ENCODE measurements at regions not wholly inside any gene's neighbourhood (a gene's known extent, or its start where the extent isn't known, plus 50 kb on each side); places are given as distances from the start of the nearest gene placed in this dataset.

DNA sequence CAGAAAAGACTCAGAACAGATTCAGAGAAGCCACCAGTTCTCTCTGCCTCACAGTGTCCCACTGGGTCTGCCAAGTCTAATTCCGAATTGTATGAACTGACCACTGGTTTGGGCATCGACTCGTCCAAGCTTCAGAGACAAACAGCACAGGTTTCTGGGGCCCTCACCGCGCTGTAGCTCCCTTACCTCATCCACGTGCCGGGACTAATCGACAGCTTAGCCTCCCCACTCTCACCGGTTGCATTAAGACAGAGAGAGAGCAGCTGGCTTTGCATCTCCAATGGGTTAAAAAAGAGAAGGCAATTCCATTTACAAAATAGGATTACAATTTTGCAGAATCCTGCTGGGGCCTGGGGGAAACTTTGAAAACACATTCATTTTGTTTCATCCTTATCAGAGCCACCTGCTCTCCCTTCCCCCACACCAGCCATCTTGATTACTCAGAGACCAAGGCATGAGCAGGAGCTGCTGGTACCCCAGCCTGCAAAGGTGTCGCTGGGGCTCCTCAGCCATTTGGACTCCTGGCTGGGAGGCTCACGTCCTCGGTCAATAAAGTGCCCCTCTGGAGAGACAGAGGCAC is 95.3 kb upstream of the RPL38 start:
- Mint-ChIP-seq H3K4me3 (no peak overlapping the region), H3K27me3 (peaks cover 2% of the 10 kb centered on the region), H3K4me1 (peaks cover 4% of the 10 kb centered on the region), H3K36me3 (ENCODE audit: low read depth) (no peaks in the 10 kb centered on the region), H3K9me3 (peaks cover 2% of the 10 kb centered on the region), H3K27ac (no peak overlapping the region)
- CTCF ChIA-PET = interaction anchor here (1.2 kb wide), 1 partner anchor 19 kb away, joined by 3 read pairs; no protein-coding TSS in a partner anchor
- no peak for DNase-seq
- POLR2A ChIA-PET = no interaction called here

DNA sequence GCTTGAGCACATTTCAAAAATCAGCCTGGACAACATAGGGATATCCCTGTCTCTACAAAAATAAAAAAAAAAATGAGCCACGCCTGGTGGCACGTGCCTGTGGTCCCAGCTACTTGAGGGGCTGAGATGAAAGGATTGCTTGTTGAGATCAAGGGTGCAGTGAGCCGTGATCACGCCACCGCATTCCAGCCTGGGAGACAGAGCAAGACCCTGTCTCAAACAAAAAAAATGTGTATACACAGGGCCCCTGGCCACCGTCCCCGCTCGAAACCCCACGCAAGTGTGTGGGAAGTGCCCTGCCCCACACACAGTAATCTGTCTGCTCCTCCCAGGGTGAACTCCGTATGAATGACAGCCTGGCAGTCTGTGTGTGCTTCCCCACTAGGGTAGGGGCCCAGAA is 93.0 kb upstream of the RPL38 start:
- Mint-ChIP-seq H3K4me3 (no peak overlapping the region), H3K27me3 (peaks cover 2% of the 10 kb centered on the region), H3K27ac (no peak overlapping the region), H3K36me3 (ENCODE audit: low read depth) (no peaks in the 10 kb centered on the region), H3K4me1 (no peaks in the 10 kb centered on the region), H3K9me3 (peaks cover 2% of the 10 kb centered on the region)
- ChIA-PET CTCF (interaction anchor here (1.2 kb wide), 1 partner anchor 21 kb away, joined by 4 read pairs; no protein-coding TSS in a partner anchor), POLR2A (interaction anchor here (0.7 kb wide), 1 partner anchor 152 kb away, joined by 4 read pairs; no protein-coding TSS in a partner anchor)
- no peak for DNase-seq

DNA sequence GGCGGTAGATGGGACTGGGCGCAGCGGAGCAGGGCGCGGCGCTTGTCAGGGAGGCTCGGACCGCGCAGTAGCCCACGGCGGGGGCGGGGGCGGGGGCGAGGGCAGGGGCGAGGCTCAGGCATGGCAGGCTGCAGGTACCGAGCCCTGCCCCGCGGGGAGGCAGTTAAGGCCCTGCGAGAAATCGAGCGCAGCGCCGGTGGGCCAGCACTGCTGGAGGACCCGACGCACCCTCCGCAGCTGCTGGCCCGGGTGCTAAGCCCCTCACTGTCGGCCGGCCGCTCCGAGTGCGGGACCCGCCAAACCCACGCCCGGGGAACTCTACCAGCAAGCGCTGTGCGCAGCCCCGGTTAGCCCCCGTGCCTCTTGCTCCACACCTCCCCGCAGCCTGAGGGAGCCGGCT is 90.2 kb upstream of the RPL38 start:
- no peak overlapping the region for H3K4me3 Mint-ChIP-seq
- peaks cover 2% of the 10 kb centered on the region for H3K9me3 Mint-ChIP-seq
- H3K4me1 Mint-ChIP-seq = no peaks in the 10 kb centered on the region
- no peaks in the 10 kb centered on the region for H3K36me3 Mint-ChIP-seq (ENCODE audit: low read depth)
- no peak overlapping the region for H3K27ac Mint-ChIP-seq
- no peak for DNase-seq
- ChIA-PET POLR2A (no interaction called here), CTCF (no interaction called here)
- H3K27me3 Mint-ChIP-seq = peaks cover 2% of the 10 kb centered on the region

DNA sequence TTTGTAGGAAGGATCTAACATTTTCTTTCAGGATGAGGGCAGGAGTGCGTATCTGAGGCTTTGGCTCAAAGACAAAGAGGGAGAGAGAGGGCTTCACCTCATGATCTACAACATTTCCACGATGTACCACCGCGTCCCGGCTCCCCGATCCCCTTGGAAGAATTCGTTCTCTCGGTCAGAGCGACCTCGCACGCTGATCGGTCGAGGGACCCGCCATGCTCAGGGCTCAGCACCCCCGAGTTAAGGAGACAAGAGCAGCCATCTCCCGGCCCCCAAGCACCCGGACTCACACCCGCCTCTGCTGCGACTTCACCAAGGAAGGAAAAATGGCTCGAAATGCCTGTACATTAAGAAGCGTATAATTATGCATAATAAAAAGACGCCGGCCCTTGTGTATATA is 89.5 kb upstream of the RPL38 start:
- CTCF ChIA-PET = no interaction called here
- Mint-ChIP-seq H3K9me3 (peaks cover 2% of the 10 kb centered on the region), H3K4me1 (no peaks in the 10 kb centered on the region), H3K4me3 (no peak overlapping the region), H3K36me3 (ENCODE audit: low read depth) (no peaks in the 10 kb centered on the region), H3K27ac (no peak overlapping the region), H3K27me3 (peaks cover 2% of the 10 kb centered on the region)
- POLR2A ChIA-PET = no interaction called here
- DNase-seq = no peak

DNA sequence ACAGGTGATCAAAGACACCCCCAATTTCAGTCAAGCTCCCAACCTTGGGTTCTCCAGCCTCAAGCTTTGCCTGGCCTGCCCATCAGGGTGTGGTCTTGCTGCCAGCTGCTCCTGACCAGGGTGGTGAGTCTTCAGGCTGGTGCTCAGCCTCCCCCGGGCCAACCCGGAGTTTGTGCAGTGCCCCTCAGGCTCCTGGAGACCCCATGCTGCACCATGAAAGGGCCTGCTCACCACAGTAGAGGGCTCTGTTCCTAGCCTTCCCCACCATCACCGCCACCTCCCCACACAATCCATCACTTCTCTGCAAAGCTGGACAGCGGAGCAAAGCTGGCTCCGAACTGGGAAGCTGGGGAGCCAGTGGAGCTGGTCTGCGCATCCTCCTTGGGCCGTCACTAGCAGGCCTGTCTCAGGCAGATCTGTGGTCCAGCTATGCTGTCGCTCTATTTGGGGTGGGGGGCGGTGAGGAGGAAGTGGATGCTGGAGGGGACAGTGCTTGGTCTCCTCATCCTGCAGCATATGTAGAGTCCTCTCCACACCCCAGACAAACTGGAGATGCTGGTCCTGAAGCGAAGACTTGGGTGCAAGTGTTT is 88.5 kb upstream of the RPL38 start:
- Mint-ChIP-seq H3K36me3 (ENCODE audit: low read depth) (no peaks in the 10 kb centered on the region), H3K27ac (no peak overlapping the region), H3K4me1 (no peaks in the 10 kb centered on the region), H3K27me3 (no peaks in the 10 kb centered on the region), H3K4me3 (no peak overlapping the region), H3K9me3 (peaks cover 2% of the 10 kb centered on the region)
- no peak for DNase-seq
- CTCF ChIA-PET = no interaction called here
- POLR2A ChIA-PET = no interaction called here

DNA sequence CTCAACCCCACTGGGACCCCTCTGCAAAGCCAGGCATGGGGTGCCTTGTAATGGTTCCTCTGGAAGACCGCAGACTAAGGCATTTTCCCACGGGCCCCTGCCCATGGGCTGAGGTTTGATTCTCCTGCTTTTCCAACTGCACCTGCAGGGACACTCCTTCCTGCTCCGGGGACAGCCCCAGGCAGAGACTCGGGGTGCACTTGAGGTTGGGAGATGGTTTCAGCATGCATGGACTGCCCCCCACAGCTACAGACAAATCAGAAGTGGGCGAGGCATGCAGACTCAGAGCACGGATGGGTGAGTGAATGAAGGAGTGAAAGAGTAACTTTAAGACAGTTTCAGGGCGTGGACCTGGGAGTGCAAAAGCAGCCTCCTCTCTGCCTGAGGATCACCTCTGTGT is 87.9 kb upstream of the RPL38 start:
- no peaks in the 10 kb centered on the region for H3K27me3 Mint-ChIP-seq
- H3K9me3 Mint-ChIP-seq = peaks cover 2% of the 10 kb centered on the region
- H3K4me3 Mint-ChIP-seq = no peak overlapping the region
- ChIA-PET POLR2A (interaction anchor here (0.7 kb wide), 1 partner anchor 22 kb away, joined by 3 read pairs; no protein-coding TSS in a partner anchor), CTCF (no interaction called here)
- no peaks in the 10 kb centered on the region for H3K4me1 Mint-ChIP-seq
- H3K27ac Mint-ChIP-seq = no peak overlapping the region
- H3K36me3 Mint-ChIP-seq (ENCODE audit: low read depth) = no peaks in the 10 kb centered on the region
- no peak for DNase-seq

DNA sequence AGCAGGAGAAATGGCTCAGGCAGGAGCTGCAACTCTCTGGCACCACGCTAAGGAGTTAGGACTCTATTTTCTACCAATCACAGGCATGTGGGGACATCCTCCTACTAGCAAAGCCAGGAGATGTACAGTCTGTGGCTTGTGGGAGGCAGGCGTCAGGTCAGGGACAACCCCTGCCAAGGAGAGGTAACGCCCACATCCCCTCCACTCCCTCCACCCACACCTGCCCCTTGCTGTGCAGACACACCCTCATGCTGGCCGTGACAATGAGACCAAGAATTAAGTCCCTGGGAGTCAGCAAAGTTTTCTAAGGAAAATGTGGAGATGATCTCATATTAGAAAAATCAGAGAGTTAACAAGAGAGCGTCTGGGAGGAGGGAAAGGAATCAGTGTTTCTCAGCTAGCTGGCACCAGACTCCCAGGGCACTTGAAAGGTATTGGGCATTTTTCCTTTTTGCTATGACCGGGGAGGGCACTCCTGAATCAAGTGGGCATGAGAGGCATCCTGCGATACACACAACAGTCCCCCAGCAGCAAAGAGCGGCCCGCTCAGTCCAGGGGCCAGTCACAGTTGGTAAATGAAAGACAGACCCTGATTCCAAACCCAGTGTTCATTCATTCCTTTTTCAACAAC is 87.3 kb upstream of the RPL38 start:
- no peak overlapping the region for H3K27ac Mint-ChIP-seq
- no peak for DNase-seq
- ChIA-PET CTCF (no interaction called here), POLR2A (interaction anchor here (0.7 kb wide), 1 partner anchor 23 kb away, joined by 3 read pairs; no protein-coding TSS in a partner anchor)
- H3K27me3 Mint-ChIP-seq = no peaks in the 10 kb centered on the region
- peaks cover 2% of the 10 kb centered on the region for H3K9me3 Mint-ChIP-seq
- H3K36me3 Mint-ChIP-seq (ENCODE audit: low read depth) = no peaks in the 10 kb centered on the region
- no peak overlapping the region for H3K4me3 Mint-ChIP-seq
- H3K4me1 Mint-ChIP-seq = no peaks in the 10 kb centered on the region

DNA sequence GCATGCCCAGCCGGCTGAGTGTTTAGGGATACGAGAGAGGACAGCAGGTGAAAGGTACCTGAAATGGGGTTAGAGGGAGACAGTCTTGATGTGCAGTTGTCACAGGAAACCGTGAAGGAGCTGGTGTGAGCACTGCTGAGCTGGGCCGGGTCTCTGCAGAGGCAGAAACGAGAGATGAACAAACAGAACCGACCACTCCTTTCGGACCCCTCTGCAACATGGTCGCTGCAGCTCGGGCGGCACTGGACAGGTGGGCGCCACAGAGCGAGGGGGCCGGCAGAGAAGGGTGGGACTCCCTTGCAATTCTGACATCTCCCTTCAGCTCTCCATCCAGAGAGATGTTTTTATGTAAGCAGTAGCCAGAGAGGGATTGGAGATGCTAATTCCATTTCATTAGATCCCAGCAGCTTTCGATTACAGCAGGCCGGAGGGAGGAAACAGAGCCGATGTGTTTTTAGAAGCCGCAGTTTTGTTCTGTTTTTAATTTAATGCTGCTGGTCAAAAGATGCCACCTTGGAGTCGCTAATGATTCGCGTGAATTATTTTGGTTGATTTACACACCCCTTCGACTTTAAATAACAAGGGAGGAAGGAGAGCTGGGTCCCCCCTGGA is 86.3 kb upstream of the RPL38 start:
- DNase-seq = no peak
- ChIA-PET CTCF (interaction anchor here (3.1 kb wide), 1 partner anchor 11 kb away, joined by 7 read pairs; no protein-coding TSS in a partner anchor), POLR2A (no interaction called here)
- Mint-ChIP-seq H3K36me3 (ENCODE audit: low read depth) (no peaks in the 10 kb centered on the region), H3K4me3 (no peak overlapping the region), H3K27ac (no peak overlapping the region), H3K4me1 (no peaks in the 10 kb centered on the region), H3K27me3 (no peaks in the 10 kb centered on the region), H3K9me3 (peaks cover 2% of the 10 kb centered on the region)

DNA sequence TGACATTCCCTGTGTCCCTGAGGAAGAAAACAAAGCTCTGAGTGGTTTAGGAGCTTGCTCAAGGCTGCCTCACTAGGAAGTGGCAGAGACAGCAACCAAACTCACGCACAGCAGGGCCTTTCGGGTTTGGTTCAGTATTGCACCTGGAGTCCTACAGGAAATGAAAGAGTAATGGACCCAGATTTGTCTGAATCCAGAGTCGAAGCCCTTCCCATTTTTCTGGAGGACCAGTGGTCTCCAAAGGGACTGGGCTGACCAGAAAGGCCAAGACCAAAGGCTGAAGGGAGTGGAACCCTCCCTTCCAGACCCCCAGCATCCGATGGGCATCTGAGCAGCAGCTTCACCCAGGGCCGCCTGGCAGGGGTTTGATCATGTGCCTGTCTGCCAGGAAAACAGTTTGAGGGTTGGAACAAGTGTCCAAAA is 85.5 kb upstream of the RPL38 start:
- Mint-ChIP-seq H3K27me3 (peaks cover 2% of the 10 kb centered on the region), H3K4me1 (no peaks in the 10 kb centered on the region), H3K4me3 (no peak overlapping the region), H3K36me3 (ENCODE audit: low read depth) (no peaks in the 10 kb centered on the region), H3K9me3 (peaks cover under 1% of the 10 kb centered on the region), H3K27ac (no peak overlapping the region)
- CTCF ChIA-PET = interaction anchor here (3.1 kb wide), 1 partner anchor 11 kb away, joined by 7 read pairs; no protein-coding TSS in a partner anchor
- POLR2A ChIA-PET = no interaction called here
- no peak for DNase-seq

DNA sequence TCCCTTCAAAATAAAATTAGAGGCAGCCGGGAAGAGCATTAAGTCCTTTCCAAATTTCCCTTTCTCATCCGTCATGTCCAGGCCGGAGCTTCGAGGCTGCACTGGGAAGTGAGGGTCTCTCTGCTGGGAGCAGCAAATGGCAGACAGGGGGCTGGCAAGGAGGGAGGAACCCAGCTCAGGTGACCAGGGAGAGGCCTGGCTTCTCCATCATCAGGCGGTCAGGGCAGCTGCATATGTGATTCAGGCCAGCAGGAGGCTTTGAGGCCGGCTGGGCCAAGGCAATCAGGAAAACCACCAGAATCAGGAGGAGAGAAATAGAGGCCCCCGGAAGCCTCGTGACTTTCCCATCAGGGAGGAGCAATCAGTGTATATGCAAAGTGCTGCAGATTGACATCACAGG is 85.0 kb upstream of the RPL38 start:
- no peaks in the 10 kb centered on the region for H3K36me3 Mint-ChIP-seq (ENCODE audit: low read depth)
- no peak overlapping the region for H3K4me3 Mint-ChIP-seq
- no peaks in the 10 kb centered on the region for H3K4me1 Mint-ChIP-seq
- POLR2A ChIA-PET = no interaction called here
- peak overlapping the region; percentile 46 for H3K27ac Mint-ChIP-seq
- H3K27me3 Mint-ChIP-seq = peaks cover 4% of the 10 kb centered on the region
- no peak for DNase-seq
- CTCF ChIA-PET = interaction anchor here (1.3 to 3.1 kb wide), 2 partner anchors 10 to 29 kb away, joined by 3 to 7 read pairs; no protein-coding TSS in a partner anchor
- no peaks in the 10 kb centered on the region for H3K9me3 Mint-ChIP-seq

DNA sequence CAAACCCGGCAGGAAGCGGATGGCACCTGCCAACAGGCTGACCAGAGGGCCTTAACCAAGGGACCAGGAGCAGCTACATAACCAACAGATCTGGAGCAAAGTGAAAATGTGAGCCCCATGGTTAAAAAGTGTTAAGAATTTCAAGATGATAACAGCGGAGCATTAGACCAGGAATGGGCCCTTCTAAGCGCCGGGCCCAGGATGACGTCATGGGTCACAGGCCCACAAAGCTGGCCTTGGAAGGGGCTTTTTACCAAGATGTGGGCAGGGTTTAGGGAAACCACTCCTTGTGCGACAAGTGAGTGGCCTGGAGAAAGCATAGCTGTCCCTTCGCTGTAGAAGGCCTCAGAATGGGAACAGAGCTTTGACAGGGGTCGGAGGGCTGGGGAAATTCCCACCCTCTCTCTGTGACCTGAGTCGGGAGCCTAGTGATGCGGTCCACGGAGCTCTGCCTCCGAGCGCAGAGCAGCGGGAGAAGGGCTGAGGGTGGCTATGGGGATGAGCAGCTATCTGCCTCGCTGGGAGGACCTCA is 84.4 kb upstream of the RPL38 start:
- no peak for DNase-seq
- no peak overlapping the region for H3K4me3 Mint-ChIP-seq
- ChIA-PET POLR2A (no interaction called here), CTCF (interaction anchor here (1.3 to 3.1 kb wide), 2 partner anchors 9 to 29 kb away, joined by 3 to 7 read pairs; no protein-coding TSS in a partner anchor)
- no peaks in the 10 kb centered on the region for H3K36me3 Mint-ChIP-seq (ENCODE audit: low read depth)
- H3K9me3 Mint-ChIP-seq = no peaks in the 10 kb centered on the region
- H3K27me3 Mint-ChIP-seq = peaks cover 4% of the 10 kb centered on the region
- H3K4me1 Mint-ChIP-seq = no peaks in the 10 kb centered on the region
- no peak overlapping the region for H3K27ac Mint-ChIP-seq

DNA sequence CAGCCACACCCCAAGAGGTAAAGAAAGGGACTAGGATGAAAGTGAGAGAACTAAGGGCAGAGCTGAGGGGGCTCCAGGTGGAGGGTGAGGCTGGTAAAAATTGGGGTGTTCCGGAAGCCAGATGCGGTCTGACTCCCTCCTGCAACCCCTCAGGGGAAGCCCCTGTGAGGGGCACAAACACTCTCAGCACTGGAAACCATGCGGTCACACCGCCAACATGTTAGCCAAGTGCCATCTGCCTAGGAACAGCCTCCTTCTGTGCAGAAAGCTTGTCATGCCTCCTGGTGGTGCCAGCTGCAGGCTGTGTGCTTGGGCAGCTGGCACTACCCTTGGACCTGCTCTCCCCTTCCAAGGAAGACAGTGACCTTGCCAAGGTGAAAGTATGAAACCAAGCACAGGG is 83.5 kb upstream of the RPL38 start:
- no peaks in the 10 kb centered on the region for H3K36me3 Mint-ChIP-seq (ENCODE audit: low read depth)

DNA sequence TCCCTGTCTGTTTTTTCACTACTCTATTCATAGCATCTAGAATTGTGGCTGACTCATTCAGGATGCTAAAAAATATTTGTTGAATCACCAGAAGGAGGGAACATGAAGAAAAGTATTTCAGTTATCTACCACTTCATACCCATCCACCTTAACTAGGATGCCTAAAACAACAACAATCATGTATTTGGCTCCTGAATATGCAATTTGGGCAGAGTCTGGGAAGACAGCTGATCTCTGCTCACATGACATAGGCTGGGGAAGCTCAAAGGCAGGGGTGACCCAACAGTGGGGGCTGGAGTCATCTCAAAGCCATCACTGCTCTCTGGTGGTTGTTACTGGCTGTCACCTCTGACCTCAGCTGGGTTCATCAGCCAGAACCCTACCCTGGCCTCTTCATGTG is 80.1 kb upstream of the RPL38 start:
- no peak overlapping the region for H3K27ac Mint-ChIP-seq

More for the DNA sequence above, 83.5 kb upstream of the RPL38 start:
- no peaks in the 10 kb centered on the region for H3K4me1 Mint-ChIP-seq
- H3K27me3 Mint-ChIP-seq = peaks cover 4% of the 10 kb centered on the region
- ChIA-PET POLR2A (no interaction called here), CTCF (interaction anchor here (3.1 kb wide), 1 partner anchor 9 kb away, joined by 7 read pairs; no protein-coding TSS in a partner anchor)
- no peak overlapping the region for H3K4me3 Mint-ChIP-seq
- H3K9me3 Mint-ChIP-seq = no peaks in the 10 kb centered on the region
- DNase-seq = no peak
- no peak overlapping the region for H3K27ac Mint-ChIP-seq

More for the DNA sequence above, 80.1 kb upstream of the RPL38 start:
- ChIA-PET POLR2A (no interaction called here), CTCF (no interaction called here)
- H3K27me3 Mint-ChIP-seq = peaks cover 4% of the 10 kb centered on the region
- no peak for DNase-seq
- H3K36me3 Mint-ChIP-seq (ENCODE audit: low read depth) = no peaks in the 10 kb centered on the region
- H3K4me3 Mint-ChIP-seq = no peak overlapping the region
- no peaks in the 10 kb centered on the region for H3K9me3 Mint-ChIP-seq
- no peaks in the 10 kb centered on the region for H3K4me1 Mint-ChIP-seq
